ENCODE measurements at regions not wholly inside any gene's neighbourhood (a gene's known extent, or its start where the extent isn't known, plus 50 kb on each side); places are given as distances from the start of the nearest gene placed in this dataset.

- TF ChIP-seq CTCF (IDR thresholded peaks at IDR 0.05) (no peak), EZH2 (IDR thresholded peaks at IDR 0.05; ENCODE audit: borderline replicate concordance, insufficient read depth, low read depth, low read length, poor library complexity, severe bottlenecking) (no peak)
Observed at GRCh38 chr10:64518456-64518855, 997.3 kb downstream of the REEP3 start.

All from B cell (primary cell).